Panc1 (cell line): ENCODE measurements at regions not wholly inside any gene's neighbourhood (a gene's known extent, or its start where the extent isn't known, plus 50 kb on each side); places are given as distances from the start of the nearest gene placed in this dataset.

ENCODE experiments used
- POLR2AphosphoS5 ChIP-seq: IDR thresholded peaks from 2 replicates; pipeline ENCODE4 v1.6.1; 2012; ENCODE audit warnings: mild to moderate bottlenecking, low read depth, low read length, moderate library complexity
- TCF7L2 ChIP-seq: IDR thresholded peaks from 2 replicates; pipeline ENCODE4 v1.6.1; 2011; ENCODE audit warnings: mild to moderate bottlenecking, low read depth, low read length, inconsistent platforms
- TF ChIP-seq, protein P1 (sequence below): fragments of 450-650 bp; IDR thresholded peaks from 2 replicates; pipeline ENCODE4 v1.5.1; 2017; ENCODE audit warnings: mild to moderate bottlenecking
- TF ChIP-seq, protein P2 (sequence below), 2 experiments: IDR thresholded peaks; 2 replicates each; pipeline ENCODE4 v1.6.1; 2011 to 2012; ENCODE audit warnings: low read depth in 2 of 2, control low read depth in 1 of 2, low read length in 1 of 2, mild to moderate bottlenecking in 1 of 2, moderate library complexity in 1 of 2; ENCODE audit not compliant: insufficient read depth in 1 of 2

DNA sequence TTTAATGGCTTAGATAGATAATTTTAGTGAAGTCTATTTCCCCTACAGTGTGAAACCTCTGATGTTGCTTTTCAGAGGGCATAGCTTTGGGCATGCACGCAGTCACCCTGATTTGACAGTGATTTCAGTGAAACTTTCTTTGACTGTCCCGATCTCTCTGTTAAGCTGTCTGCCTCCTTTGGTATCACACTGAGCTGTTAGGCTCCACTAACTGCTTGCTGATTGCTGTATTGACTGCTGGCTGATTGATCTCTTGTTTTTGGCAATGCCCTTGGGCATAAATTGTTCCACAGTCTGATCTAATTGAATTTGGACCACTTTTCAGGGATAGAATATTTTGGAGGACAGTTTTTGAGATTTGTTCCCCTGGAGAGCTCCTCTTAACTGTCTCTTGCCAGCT is 68.5 kb upstream of the CCDC54 start:
- TF ChIP-seq, protein P1, sequence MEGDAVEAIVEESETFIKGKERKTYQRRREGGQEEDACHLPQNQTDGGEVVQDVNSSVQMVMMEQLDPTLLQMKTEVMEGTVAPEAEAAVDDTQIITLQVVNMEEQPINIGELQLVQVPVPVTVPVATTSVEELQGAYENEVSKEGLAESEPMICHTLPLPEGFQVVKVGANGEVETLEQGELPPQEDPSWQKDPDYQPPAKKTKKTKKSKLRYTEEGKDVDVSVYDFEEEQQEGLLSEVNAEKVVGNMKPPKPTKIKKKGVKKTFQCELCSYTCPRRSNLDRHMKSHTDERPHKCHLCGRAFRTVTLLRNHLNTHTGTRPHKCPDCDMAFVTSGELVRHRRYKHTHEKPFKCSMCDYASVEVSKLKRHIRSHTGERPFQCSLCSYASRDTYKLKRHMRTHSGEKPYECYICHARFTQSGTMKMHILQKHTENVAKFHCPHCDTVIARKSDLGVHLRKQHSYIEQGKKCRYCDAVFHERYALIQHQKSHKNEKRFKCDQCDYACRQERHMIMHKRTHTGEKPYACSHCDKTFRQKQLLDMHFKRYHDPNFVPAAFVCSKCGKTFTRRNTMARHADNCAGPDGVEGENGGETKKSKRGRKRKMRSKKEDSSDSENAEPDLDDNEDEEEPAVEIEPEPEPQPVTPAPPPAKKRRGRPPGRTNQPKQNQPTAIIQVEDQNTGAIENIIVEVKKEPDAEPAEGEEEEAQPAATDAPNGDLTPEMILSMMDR = no peak
- TF ChIP-seq TCF7L2 = no peak
- TF ChIP-seq, protein P2, sequence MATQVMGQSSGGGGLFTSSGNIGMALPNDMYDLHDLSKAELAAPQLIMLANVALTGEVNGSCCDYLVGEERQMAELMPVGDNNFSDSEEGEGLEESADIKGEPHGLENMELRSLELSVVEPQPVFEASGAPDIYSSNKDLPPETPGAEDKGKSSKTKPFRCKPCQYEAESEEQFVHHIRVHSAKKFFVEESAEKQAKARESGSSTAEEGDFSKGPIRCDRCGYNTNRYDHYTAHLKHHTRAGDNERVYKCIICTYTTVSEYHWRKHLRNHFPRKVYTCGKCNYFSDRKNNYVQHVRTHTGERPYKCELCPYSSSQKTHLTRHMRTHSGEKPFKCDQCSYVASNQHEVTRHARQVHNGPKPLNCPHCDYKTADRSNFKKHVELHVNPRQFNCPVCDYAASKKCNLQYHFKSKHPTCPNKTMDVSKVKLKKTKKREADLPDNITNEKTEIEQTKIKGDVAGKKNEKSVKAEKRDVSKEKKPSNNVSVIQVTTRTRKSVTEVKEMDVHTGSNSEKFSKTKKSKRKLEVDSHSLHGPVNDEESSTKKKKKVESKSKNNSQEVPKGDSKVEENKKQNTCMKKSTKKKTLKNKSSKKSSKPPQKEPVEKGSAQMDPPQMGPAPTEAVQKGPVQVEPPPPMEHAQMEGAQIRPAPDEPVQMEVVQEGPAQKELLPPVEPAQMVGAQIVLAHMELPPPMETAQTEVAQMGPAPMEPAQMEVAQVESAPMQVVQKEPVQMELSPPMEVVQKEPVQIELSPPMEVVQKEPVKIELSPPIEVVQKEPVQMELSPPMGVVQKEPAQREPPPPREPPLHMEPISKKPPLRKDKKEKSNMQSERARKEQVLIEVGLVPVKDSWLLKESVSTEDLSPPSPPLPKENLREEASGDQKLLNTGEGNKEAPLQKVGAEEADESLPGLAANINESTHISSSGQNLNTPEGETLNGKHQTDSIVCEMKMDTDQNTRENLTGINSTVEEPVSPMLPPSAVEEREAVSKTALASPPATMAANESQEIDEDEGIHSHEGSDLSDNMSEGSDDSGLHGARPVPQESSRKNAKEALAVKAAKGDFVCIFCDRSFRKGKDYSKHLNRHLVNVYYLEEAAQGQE (IDR thresholded peaks at IDR 0.05; ENCODE audit: insufficient read depth in 1 of 2, low read depth in 2 of 2, low read length in 1 of 2) = no peak
- TF ChIP-seq POLR2AphosphoS5 = no peak
